Lower lobe of right lung (tissue), 2 donors: ENCODE measurements at regions not wholly inside any gene's neighbourhood (a gene's known extent, or its start where the extent isn't known, plus 50 kb on each side); places are given as distances from the start of the nearest gene placed in this dataset.
"Not testable (repeated sequence)": the region's sequence is repeated elsewhere in the genome, so short reads cannot be mapped to it uniquely, and the experiment has no call there.

ENCODE experiments used
- ATAC-seq, 2 donors: fragments of 200-7000 bp; cut with Tn5 transposase; one replicate each; pipeline ENCODE4 v1.9.1; 2020 to 2022; ENCODE audit warnings: mild to moderate bottlenecking in 2 of 2, moderate library complexity in 2 of 2
- DNase-seq: peaks from one replicate; pipeline ENCODE4 v3.0.0-alpha.2; 2020
- H3K27ac ChIP-seq: fragments of 200-600 bp; one replicate; pipeline ENCODE4 v1.8.0; 2022
- H3K27me3 ChIP-seq: fragments of 200-600 bp; one replicate; pipeline ENCODE4 v1.8.0; 2022; ENCODE audit warnings: low read depth
- H3K36me3 ChIP-seq: fragments of 200-600 bp; one replicate; pipeline ENCODE4 v1.8.0; 2022; ENCODE audit warnings: mild to moderate bottlenecking
- H3K4me1 ChIP-seq: fragments of 200-600 bp; one replicate; pipeline ENCODE4 v1.8.0; 2022
- H3K4me3 ChIP-seq: fragments of 200-600 bp; one replicate; pipeline ENCODE4 v1.8.0; 2022; ENCODE audit warnings: mild to moderate bottlenecking
- H3K9me3 ChIP-seq: fragments of 200-600 bp; one replicate; pipeline ENCODE4 v1.8.0; 2022
- intact Hi-C: fragments of 100-400 bp; cut with DNase I; formaldehyde crosslinking; loops from one replicate; pipeline ENCODE4 v1.11.0; 2022
- TF ChIP-seq, protein P1 (sequence below): fragments of 200-600 bp; IDR thresholded peaks from one replicate; pipeline ENCODE4 v1.8.0; 2022; ENCODE audit warnings: antibody characterized with exemption, mild to moderate bottlenecking
- donor health status: DM: no; HTN: yes; CAD: no; lungs with severe emphysema.

DNA sequence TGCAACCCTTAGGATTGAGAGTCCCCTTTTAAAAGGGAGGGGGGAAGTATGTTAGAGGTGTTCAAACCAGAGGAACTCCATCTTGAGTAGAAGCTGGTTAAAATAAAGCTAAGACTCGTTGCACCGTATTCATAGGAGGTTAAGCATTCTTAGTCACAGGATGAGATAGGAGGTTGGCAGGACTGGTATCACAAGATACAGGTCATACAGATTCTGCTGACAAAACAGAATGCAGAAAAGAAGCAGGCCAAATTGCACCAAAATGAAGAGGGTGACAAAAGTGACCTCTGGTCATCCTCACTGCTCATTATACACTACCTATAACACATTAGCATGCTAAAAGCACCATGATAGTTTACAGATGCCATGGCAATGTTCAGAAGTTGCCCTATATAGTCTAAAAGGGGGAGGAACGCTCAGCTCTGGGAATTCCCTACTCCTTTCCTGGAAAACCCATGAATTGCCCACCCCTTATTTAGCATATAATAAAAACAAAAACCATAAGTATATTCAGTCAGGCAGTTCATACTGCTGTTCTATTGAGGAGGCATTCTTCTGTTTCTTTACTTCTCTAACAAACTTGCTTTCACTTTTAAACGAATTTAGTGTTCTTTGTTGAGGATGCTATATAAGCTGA, 192.2 kb upstream of the NDUFV2 start:
- Histone ChIP-seq H3K27me3 (no peaks in the 10 kb centered on the region), H3K9me3 (peaks cover 8% of the 10 kb centered on the region), H3K4me1 (no peaks in the 10 kb centered on the region), H3K27ac (no peak overlapping the region), H3K36me3 (no peaks in the 10 kb centered on the region), H3K4me3 (no peak overlapping the region)
- ATAC-seq (no peak), DNase-seq (no peak)
- intact Hi-C loops = no loop called here
- TF ChIP-seq, protein P1, sequence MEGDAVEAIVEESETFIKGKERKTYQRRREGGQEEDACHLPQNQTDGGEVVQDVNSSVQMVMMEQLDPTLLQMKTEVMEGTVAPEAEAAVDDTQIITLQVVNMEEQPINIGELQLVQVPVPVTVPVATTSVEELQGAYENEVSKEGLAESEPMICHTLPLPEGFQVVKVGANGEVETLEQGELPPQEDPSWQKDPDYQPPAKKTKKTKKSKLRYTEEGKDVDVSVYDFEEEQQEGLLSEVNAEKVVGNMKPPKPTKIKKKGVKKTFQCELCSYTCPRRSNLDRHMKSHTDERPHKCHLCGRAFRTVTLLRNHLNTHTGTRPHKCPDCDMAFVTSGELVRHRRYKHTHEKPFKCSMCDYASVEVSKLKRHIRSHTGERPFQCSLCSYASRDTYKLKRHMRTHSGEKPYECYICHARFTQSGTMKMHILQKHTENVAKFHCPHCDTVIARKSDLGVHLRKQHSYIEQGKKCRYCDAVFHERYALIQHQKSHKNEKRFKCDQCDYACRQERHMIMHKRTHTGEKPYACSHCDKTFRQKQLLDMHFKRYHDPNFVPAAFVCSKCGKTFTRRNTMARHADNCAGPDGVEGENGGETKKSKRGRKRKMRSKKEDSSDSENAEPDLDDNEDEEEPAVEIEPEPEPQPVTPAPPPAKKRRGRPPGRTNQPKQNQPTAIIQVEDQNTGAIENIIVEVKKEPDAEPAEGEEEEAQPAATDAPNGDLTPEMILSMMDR = no peak

DNA sequence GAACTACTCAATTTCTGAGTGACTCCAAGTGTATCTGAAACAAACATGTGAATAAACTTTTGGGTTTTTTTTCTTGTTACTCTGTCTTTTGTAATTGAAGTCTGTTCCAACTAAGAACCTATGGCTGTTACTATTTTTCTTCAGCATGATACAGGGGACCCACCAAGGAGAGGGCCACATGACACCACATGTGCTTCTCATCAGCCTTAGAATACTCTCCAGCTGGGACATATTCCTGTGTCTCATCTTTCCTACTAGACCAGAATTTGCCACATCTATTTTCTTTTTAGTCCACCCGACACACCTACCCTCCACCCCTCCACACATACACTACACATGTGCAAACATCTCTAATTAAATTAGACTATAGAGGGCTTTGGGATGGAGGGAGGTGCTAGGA, 191.7 kb upstream of the NDUFV2 start:
- Histone ChIP-seq H3K27ac (no peak overlapping the region), H3K4me1 (no peaks in the 10 kb centered on the region), H3K9me3 (peaks cover 8% of the 10 kb centered on the region), H3K36me3 (no peaks in the 10 kb centered on the region), H3K4me3 (no peak overlapping the region), H3K27me3 (no peaks in the 10 kb centered on the region)
- TF ChIP-seq, protein P1 = no peak
- no peak for ATAC-seq
- DNase-seq = no peak
- intact Hi-C loops = no loop called here

DNA sequence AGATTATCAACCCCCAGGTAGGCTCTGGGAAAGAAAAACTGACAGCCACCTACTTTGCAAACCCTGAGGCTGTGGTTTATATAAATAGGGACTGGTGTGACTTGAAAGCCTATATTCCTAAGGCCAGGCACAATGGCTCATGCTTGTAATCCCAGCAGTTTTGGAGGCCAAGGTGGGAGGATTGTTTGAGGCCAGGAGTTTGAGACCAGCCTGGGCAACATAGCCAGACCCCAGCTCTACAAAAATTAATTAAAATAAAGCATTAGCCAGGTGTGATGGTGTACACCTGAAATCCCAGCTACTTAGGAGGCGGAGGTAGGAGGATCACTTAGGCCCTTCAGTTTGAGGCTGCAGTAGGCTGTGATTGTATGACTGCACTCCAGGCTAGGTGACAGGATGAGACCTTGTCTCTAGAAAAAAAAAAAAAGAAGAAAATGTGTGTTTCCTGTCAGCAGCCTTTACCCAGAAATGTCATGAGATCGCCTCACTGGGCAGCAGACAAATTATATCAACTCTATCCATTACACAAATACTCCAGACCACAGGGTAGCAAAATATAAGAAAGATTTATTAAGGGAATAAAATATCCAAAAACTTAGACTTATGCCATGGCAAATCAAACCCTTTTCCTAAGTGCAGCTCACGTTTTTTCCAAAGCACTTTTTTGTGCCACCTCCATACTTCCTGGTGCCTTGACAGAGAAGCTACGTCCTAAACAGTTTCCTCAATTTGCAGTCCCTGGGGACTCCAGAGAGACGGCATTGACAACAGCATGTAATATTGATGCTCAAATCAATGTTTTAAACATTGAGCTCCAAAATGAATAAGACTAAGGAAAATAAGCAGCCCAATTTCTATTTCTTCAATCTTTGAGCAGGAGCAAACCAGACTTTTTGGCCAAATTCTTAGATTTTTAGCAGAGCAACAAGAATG, 190.8 kb upstream of the NDUFV2 start:
- intact Hi-C loops = no loop called here
- Histone ChIP-seq H3K36me3 (no peaks in the 10 kb centered on the region), H3K9me3 (peaks cover 8% of the 10 kb centered on the region), H3K27ac (no peak overlapping the region), H3K4me3 (no peak overlapping the region), H3K4me1 (no peaks in the 10 kb centered on the region), H3K27me3 (no peaks in the 10 kb centered on the region)
- TF ChIP-seq, protein P1 = no peak
- ATAC-seq (peak in 1 of 2 donors; percentile 23), DNase-seq (no peak)

DNA sequence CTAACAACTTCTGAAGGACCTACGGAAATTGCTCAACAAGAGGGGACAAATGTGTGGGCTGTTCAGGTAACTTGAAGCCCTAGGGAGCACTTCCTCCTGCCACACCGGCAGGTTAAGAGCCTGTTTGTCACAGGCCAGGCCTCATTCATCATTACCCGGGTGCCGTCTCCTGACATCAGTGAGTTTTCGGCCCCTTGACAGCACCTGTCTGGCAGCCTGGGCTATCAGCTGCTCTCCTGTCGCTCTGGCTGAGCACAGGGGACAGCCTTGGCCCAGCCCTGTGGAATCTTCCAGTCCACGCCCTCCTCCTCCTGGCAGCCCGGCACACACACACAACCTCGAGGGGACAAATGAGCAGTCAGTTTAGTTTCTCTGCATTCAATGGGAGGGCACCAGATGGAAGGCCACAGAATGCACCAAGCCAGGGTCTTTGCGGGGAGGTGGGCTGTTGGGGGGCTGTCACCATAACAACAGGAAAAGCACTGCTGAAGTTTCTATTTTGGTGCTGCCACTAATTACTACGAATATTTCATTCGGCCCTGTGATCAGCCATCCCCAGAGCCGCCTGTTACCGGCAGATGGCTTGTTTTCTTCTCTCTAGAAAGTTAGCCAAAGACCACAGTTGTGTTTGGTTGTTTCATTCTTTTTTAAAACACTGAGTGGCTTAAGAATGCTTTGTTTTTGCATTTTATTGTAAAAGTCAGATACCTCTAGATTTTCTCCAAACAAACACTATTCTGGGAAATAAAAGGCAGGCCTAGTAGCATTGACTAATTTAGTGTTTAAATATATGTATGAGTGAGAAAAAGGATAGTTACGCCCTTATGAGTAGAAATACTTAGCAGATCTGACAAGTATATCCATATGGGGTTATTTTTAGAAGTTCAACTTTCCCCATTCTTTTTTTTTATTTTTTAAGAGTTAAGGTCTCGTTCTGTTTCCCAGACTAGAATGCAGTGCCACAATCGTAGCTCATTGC, 189.9 kb upstream of the NDUFV2 start:
- no peak overlapping the region for H3K4me3 ChIP-seq
- ATAC-seq (peak; percentile 82 to 85), DNase-seq (peak; percentile 48)
- H3K36me3 ChIP-seq = no peaks in the 10 kb centered on the region
- peak overlapping the region; percentile 32 for H3K27ac ChIP-seq
- no peaks in the 10 kb centered on the region for H3K4me1 ChIP-seq
- H3K27me3 ChIP-seq = no peaks in the 10 kb centered on the region
- intact Hi-C loops = no loop called here
- peaks cover 8% of the 10 kb centered on the region for H3K9me3 ChIP-seq
- TF ChIP-seq, protein P1 = no peak

DNA sequence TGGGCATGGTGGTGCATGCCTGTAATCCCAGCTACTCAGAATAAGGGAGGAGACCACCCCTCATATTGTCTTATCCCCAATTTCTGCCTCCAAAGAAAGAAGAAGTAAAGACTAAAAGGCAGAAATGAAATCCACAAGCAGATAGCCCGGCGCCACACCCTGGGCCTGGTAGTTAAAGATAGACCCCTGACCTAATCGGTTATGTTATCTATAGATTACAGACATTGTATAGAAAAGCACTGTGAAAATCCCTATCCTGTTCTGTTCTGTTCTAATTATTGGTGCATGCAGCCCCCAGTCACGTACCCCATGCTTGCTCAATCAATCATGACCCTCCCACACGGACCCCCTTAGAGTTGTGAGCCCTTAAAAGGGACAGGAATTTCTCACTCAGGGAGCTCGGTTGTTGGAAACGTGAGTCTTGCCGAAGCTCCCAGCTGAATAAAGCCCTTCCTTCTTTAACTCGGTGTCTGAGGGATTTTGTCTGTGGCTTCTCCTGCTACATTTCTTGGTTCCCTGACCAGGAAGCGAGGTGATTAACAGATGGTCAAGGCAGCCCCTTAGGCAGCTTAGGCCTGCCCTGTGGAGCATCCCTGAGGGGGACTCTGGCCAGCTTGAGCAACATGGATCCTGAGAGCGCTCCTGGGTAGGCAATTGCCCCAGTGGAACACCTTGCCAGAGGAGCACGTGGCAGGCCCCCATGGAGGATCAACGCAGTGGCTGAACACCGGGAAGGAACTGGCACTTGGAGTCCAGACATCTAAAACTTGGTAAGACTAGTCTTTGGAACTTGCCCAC, 188.7 kb upstream of the NDUFV2 start:
- H3K36me3 ChIP-seq, H3K4me3 ChIP-seq, intact Hi-C loops, H3K27ac ChIP-seq, DNase-seq, H3K9me3 ChIP-seq, H3K27me3 ChIP-seq, H3K4me1 ChIP-seq, ATAC-seq: not testable (repeated sequence)

DNA sequence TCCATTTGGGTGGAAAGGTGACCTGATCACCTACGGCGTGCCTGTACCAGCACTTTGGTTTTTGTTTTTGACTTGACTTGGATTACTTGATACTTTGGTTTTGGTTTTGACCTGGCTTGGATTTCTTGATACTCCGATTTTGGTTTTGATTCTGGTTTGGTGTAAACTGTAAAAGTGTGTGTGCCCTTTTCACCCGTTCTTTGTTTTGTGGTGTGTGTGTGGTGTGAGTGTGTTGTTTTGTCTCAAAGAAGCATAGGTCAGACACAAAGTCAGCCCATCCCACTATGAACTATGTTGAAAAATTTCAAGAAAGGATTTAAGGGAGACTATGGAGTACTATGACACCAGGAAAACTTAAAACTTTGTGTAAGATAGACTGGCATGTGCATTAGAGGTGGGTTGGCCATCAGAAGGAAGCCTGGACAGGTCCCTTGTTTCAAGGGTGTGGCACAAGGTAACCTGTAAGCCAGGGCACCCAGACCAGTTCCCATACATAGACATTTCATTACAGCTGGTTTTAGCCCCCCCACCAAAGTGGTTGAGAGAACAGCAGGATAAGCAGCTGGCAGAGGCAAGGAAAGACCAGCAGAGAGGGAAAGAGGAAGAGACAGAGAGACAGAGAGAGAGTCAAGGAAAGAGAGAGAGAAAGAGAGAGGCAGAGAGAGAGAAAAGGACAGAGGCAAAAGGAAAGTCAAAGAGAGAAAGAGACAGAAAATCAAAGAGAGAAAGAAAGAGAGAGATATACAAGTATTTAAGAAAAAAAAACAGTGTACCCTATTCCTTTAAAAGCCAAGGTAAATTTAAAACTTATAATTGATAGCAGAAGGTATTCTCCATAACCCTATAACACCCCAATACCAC, 187.9 kb upstream of the NDUFV2 start:
- H3K4me3 ChIP-seq, H3K27me3 ChIP-seq, H3K9me3 ChIP-seq, intact Hi-C loops, ATAC-seq, DNase-seq, H3K27ac ChIP-seq, H3K36me3 ChIP-seq, H3K4me1 ChIP-seq: not testable (repeated sequence)

DNA sequence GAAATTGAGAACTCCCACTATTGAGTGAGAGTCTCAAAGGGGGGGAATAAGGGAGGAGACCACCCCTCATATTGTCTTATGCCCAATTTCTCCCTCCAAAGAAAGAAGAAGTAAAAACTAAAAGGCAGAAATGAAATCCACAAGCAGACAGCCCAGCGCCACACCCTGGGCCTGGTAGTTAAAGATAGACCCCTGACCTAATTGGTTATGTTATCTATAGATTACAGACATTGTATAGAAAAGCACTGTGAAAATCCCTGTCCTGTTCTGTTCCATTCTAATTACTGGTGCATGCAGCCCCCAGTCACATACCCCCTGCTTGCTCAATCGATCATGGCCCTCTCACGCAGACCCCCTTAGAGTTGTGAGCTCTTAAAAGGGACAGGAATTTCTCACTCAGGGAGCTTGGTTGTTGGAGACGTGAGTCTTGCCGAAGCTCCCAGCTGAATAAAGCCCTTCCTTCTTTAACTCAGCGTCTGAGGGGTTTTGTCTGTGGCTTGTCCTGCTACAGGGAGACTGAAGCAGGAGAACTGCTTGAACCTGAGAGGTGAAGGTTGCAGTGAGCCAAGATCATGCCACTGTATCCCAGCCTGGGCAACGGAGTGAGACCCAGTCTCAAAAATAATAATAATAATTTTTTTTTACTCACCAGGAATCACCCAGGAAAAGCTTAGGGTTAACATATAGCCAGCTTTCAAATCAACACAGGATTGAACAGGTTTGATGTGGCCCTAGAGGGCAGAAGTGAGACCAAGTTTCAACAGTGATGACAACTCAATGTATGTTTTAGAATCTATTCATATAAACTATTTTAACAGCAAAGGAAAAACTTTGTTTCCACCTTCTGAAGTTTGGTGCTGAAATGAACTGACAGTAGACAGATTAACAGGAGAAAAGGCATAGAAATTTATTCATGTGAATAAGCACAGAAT, 181.4 kb upstream of the NDUFV2 start:
- intact Hi-C loops, H3K27ac ChIP-seq, H3K27me3 ChIP-seq, H3K4me1 ChIP-seq, H3K4me3 ChIP-seq, ATAC-seq, DNase-seq, H3K9me3 ChIP-seq, H3K36me3 ChIP-seq: not testable (repeated sequence)
